ENCODE measurements at regions not wholly inside any gene's neighbourhood (a gene's known extent, or its start where the extent isn't known, plus 50 kb on each side); places are given as distances from the start of the nearest gene placed in this dataset.

- DNase-seq (no peak), ATAC-seq (no peak)
- no peaks in the 10 kb centered on the region for H3K36me3 ChIP-seq
- intact Hi-C loops (cut with DNase I; ENCODE audit: low total_unique reads), result no loop called here
- H3K4me3 ChIP-seq, result no peak overlapping the region
- H3K27me3 ChIP-seq, result no peaks in the 10 kb centered on the region
- TF ChIP-seq POLR2A (IDR thresholded peaks at IDR 0.05), result no peak
- no peak for TF ChIP-seq CTCF (IDR thresholded peaks at IDR 0.05 in 4 of 5, conservative IDR thresholded peaks at IDR 0.05 in 1 of 5)
- H3K9me3 ChIP-seq, result no peaks in the 10 kb centered on the region
- H3K4me1 ChIP-seq, result no peaks in the 10 kb centered on the region
- no peak overlapping the region for H3K27ac ChIP-seq
- in situ Hi-C loops (cut with MboI; ENCODE audit: low sequenced_read_pairs in 4 of 4), result no loop called here
Observed at GRCh38 chr20:12068121-12068520, 150.4 kb downstream of the BTBD3 start.

- TF ChIP-seq CTCF (IDR thresholded peaks at IDR 0.05 in 4 of 5, conservative IDR thresholded peaks at IDR 0.05 in 1 of 5), result no peak
- no peak for TF ChIP-seq POLR2A (IDR thresholded peaks at IDR 0.05)
- Histone ChIP-seq H3K4me1 (no peaks in the 10 kb centered on the region), H3K27ac (no peak overlapping the region), H3K27me3 (no peaks in the 10 kb centered on the region), H3K9me3 (no peaks in the 10 kb centered on the region), H3K4me3 (no peak overlapping the region), H3K36me3 (no peaks in the 10 kb centered on the region)
- intact Hi-C loops (cut with DNase I; ENCODE audit: low total_unique reads) (no loop called here), in situ Hi-C loops (cut with MboI; ENCODE audit: low sequenced_read_pairs in 4 of 4) (no loop called here)
- ATAC-seq (no peak), DNase-seq (no peak)
Observed at GRCh38 chr20:12069181-12069580, 151.5 kb downstream of the BTBD3 start.

GRCh38 chr20:12072221-12072953, 154.7 kb downstream of the BTBD3 start:
- Histone ChIP-seq H3K4me1 (no peaks in the 10 kb centered on the region), H3K36me3 (no peaks in the 10 kb centered on the region), H3K9me3 (no peaks in the 10 kb centered on the region), H3K4me3 (no peak overlapping the region), H3K27ac (no peak overlapping the region), H3K27me3 (no peaks in the 10 kb centered on the region)
- no peak for TF ChIP-seq POLR2A (IDR thresholded peaks at IDR 0.05)
- no peak for TF ChIP-seq CTCF (IDR thresholded peaks at IDR 0.05 in 4 of 5, conservative IDR thresholded peaks at IDR 0.05 in 1 of 5)
- in situ Hi-C loops (cut with MboI; ENCODE audit: low sequenced_read_pairs in 4 of 4) (no loop called here), intact Hi-C loops (cut with DNase I; ENCODE audit: low total_unique reads) (no loop called here)
- DNase-seq, result no peak
- ATAC-seq, result no peak

- Histone ChIP-seq H3K36me3 (no peaks in the 10 kb centered on the region), H3K27me3 (no peaks in the 10 kb centered on the region), H3K4me3 (no peak overlapping the region), H3K4me1 (no peaks in the 10 kb centered on the region), H3K27ac (no peak overlapping the region), H3K9me3 (no peaks in the 10 kb centered on the region)
- in situ Hi-C loops (cut with MboI; ENCODE audit: low sequenced_read_pairs in 4 of 4), result no loop called here
- no peak for DNase-seq
- intact Hi-C loops (cut with DNase I; ENCODE audit: low total_unique reads), result no loop called here
- no peak for TF ChIP-seq CTCF (IDR thresholded peaks at IDR 0.05 in 4 of 5, conservative IDR thresholded peaks at IDR 0.05 in 1 of 5)
- TF ChIP-seq POLR2A (IDR thresholded peaks at IDR 0.05), result no peak
- ATAC-seq, result no peak
Observed at GRCh38 chr20:12072954-12073264, 155.2 kb downstream of the BTBD3 start.

- no peaks in the 10 kb centered on the region for H3K36me3 ChIP-seq
- DNase-seq (no peak), ATAC-seq (no peak)
- H3K4me1 ChIP-seq, result no peaks in the 10 kb centered on the region
- no peaks in the 10 kb centered on the region for H3K9me3 ChIP-seq
- in situ Hi-C loops (cut with MboI; ENCODE audit: low sequenced_read_pairs in 4 of 4) (no loop called here), intact Hi-C loops (cut with DNase I; ENCODE audit: low total_unique reads) (no loop called here)
- no peak overlapping the region for H3K27ac ChIP-seq
- H3K27me3 ChIP-seq, result no peaks in the 10 kb centered on the region
- H3K4me3 ChIP-seq, result no peak overlapping the region
- TF ChIP-seq CTCF (IDR thresholded peaks at IDR 0.05 in 4 of 5, conservative IDR thresholded peaks at IDR 0.05 in 1 of 5) (no peak), POLR2A (IDR thresholded peaks at IDR 0.05) (no peak)
Observed at GRCh38 chr20:12074111-12074655, 156.5 kb downstream of the BTBD3 start.
